ENCODE measurements at regions not wholly inside any gene's neighbourhood (a gene's known extent, or its start where the extent isn't known, plus 50 kb on each side); places are given as distances from the start of the nearest gene placed in this dataset.

- DNase-seq: no peak
Observed at GRCh38 chr12:60148831-60149230, 553.0 kb downstream of the SLC16A7 start.

- no peak for DNase-seq
Observed at GRCh38 chr12:60152756-60153155, 556.9 kb downstream of the SLC16A7 start.

- DNase-seq: no peak
Observed at GRCh38 chr12:60159761-60160160, 563.9 kb downstream of the SLC16A7 start.

GRCh38 chr12:60162988-60163720, 567.3 kb downstream of the SLC16A7 start:
- no peak for DNase-seq

GRCh38 chr12:60165781-60166180, 570.0 kb downstream of the SLC16A7 start:
- no peak for DNase-seq

- no peak for DNase-seq
Observed at GRCh38 chr12:60168441-60168840, 572.6 kb downstream of the SLC16A7 start.

GRCh38 chr12:60169904-60170303, 574.1 kb downstream of the SLC16A7 start:
- no peak for DNase-seq

GRCh38 chr12:60172266-60173211, 576.7 kb downstream of the SLC16A7 start:
- DNase-seq: no peak

- DNase-seq: no peak
Observed at GRCh38 chr12:60173224-60174170, 577.7 kb downstream of the SLC16A7 start.

GRCh38 chr12:60174476-60174875, 578.6 kb downstream of the SLC16A7 start:
- no peak for DNase-seq

GRCh38 chr12:60174941-60175340, 579.1 kb downstream of the SLC16A7 start:
- no peak for DNase-seq

- DNase-seq: no peak
Observed at GRCh38 chr12:60176891-60177290, 581.1 kb downstream of the SLC16A7 start.

- no peak for DNase-seq
Observed at GRCh38 chr12:60180298-60180697, 584.5 kb downstream of the SLC16A7 start.

GRCh38 chr12:60182354-60182753, 586.5 kb downstream of the SLC16A7 start:
- no peak for DNase-seq

GRCh38 chr12:60184096-60184495, 588.3 kb downstream of the SLC16A7 start:
- DNase-seq: no peak

- DNase-seq: no peak
Observed at GRCh38 chr12:60185060-60185459, 589.2 kb downstream of the SLC16A7 start.

GRCh38 chr12:60191271-60191670, 595.4 kb downstream of the SLC16A7 start:
- DNase-seq: no peak

- no peak for DNase-seq
Observed at GRCh38 chr12:60191676-60192359, 596.0 kb downstream of the SLC16A7 start.

- DNase-seq: no peak
Observed at GRCh38 chr12:60194678-60195077, 598.8 kb downstream of the SLC16A7 start.

- no peak for DNase-seq
Observed at GRCh38 chr12:60195483-60195882, 599.7 kb downstream of the SLC16A7 start.

- DNase-seq: no peak
Observed at GRCh38 chr12:60196366-60196765, 600.5 kb downstream of the SLC16A7 start.

GRCh38 chr12:60197589-60197988, 601.8 kb downstream of the SLC16A7 start:
- DNase-seq: no peak
